ENCODE measurements at regions not wholly inside any gene's neighbourhood (a gene's known extent, or its start where the extent isn't known, plus 50 kb on each side); places are given as distances from the start of the nearest gene placed in this dataset.

DNA sequence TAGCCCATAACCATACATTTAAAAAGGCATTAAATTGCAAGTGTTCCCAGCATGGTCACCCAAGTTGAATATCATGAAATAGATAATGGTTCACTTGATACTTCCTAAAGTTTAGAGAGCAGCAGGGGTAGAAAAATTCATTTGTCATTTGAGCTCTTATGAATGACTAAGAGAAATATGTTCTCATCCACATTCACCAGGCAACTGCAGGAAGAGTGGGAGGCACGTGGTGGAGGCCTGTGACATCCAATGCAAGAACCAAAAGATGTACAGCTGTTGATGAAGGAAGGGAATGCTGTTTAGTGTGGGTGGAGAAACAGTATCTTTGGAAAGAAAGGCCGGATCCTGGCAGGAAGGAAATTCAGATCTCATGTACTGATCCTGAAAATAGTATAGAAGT, 473.1 kb downstream of the ADGRL2 start:
- no peak for TF ChIP-seq CTCF (IDR thresholded peaks at IDR 0.05; ENCODE audit: borderline replicate concordance, control extremely low read depth, extremely low read depth, insufficient read depth, missing control alignments)
- DNase-seq (ENCODE audit: low spot score) = no peak
- in situ Hi-C loops (cut with MboI; ENCODE audit: low sequenced_read_pairs, unreplicated experiment) = no loop called here

DNA sequence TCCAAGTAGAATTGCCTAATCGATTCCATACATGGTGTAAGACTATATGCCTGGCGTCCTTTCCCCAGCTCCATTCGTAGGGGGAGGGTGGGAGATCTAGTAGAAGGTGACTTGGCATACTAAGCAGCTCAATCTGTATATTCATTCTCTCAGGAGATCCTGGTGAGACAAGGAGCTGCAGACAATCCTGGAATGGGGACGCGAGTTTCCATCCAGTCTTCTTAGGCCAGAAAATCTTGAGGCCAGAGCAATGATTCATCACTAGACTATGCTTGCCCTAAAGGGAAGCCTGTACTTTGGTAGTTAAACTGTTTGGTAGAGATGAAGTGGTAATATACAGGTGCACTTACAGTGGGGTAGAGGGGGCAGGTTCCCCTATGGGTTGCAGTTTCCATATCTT, 468.7 kb downstream of the ADGRL2 start:
- in situ Hi-C loops (cut with MboI; ENCODE audit: low sequenced_read_pairs, unreplicated experiment) = no loop called here
- TF ChIP-seq CTCF (IDR thresholded peaks at IDR 0.05; ENCODE audit: borderline replicate concordance, control extremely low read depth, extremely low read depth, insufficient read depth, missing control alignments) = no peak
- DNase-seq (ENCODE audit: low spot score) = no peak

- DNase-seq (ENCODE audit: low spot score) = no peak
- in situ Hi-C loops (cut with MboI; ENCODE audit: low sequenced_read_pairs, unreplicated experiment) = no loop called here
These were observed 468.1 kb downstream of the ADGRL2 start for GRCh38 chr1:82268826-82269225.

GRCh38 chr1:82266351-82266750, 465.6 kb downstream of the ADGRL2 start:
- TF ChIP-seq CTCF (IDR thresholded peaks at IDR 0.05; ENCODE audit: borderline replicate concordance, control extremely low read depth, extremely low read depth, insufficient read depth, missing control alignments) = no peak
- DNase-seq (ENCODE audit: low spot score) = no peak
- in situ Hi-C loops (cut with MboI; ENCODE audit: low sequenced_read_pairs, unreplicated experiment) = no loop called here

More at GRCh38 chr1:82268826-82269225, 468.1 kb downstream of the ADGRL2 start:
- TF ChIP-seq CTCF (IDR thresholded peaks at IDR 0.05; ENCODE audit: borderline replicate concordance, control extremely low read depth, extremely low read depth, insufficient read depth, missing control alignments) = no peak

DNA sequence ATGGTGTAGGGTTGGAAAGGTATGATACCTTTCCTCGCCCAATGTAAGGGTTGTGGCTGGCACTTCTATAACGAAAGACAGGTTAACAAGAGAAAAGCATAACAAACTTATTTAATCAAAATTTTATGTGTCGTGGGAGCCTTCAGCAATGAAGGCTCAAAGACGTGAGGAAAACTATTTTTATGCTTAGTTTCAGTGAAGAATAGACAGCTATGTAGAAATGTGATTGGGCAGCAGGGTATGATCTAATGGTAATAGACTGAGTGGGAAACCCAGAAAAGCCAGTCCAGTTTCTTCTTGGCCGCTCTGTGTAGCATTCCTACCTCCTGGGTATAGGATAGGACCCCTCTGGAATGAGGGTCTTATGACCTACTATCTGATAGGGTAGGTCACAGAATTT, 464.7 kb downstream of the ADGRL2 start:
- DNase-seq (ENCODE audit: low spot score) = no peak
- in situ Hi-C loops (cut with MboI; ENCODE audit: low sequenced_read_pairs, unreplicated experiment) = no loop called here
- TF ChIP-seq CTCF (IDR thresholded peaks at IDR 0.05; ENCODE audit: borderline replicate concordance, control extremely low read depth, extremely low read depth, insufficient read depth, missing control alignments) = no peak

- in situ Hi-C loops (cut with MboI; ENCODE audit: low sequenced_read_pairs, unreplicated experiment) = no loop called here
- no peak for DNase-seq (ENCODE audit: low spot score)
- no peak for TF ChIP-seq CTCF (IDR thresholded peaks at IDR 0.05; ENCODE audit: borderline replicate concordance, control extremely low read depth, extremely low read depth, insufficient read depth, missing control alignments)
These were observed 464.1 kb downstream of the ADGRL2 start for GRCh38 chr1:82264802-82265201.

DNA sequence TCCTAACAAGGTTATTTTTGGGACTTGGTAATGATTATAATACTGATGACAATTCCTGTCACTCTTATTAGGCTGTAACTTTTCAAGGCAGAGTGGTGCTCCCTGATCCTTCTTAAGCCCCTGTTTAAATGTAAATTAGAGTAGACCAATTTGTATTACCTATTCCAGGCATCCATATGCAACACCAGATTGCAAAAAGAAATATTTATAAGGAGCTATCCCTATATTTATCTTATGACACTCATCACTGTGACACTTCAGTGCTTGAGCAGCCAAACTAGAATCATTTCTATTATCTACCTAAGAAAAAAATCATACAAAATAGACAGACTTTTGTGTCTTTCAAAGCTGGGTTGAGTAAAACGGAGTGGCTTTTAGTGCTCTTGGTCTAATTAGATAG, 462.7 kb downstream of the ADGRL2 start:
- TF ChIP-seq CTCF (IDR thresholded peaks at IDR 0.05; ENCODE audit: borderline replicate concordance, control extremely low read depth, extremely low read depth, insufficient read depth, missing control alignments) = no peak
- in situ Hi-C loops (cut with MboI; ENCODE audit: low sequenced_read_pairs, unreplicated experiment) = no loop called here

More for the DNA sequence above, 462.7 kb downstream of the ADGRL2 start:
- no peak for DNase-seq (ENCODE audit: low spot score)
